ENCODE measurements at regions not wholly inside any gene's neighbourhood (a gene's known extent, or its start where the extent isn't known, plus 50 kb on each side); places are given as distances from the start of the nearest gene placed in this dataset.

GRCh38 chr9:118003240-118003639 lies 299.0 kb downstream of the TLR4 start:
- intact Hi-C loops (cut with micrococcal nuclease) = no loop called here
- Mint-ChIP-seq H3K9me3 (peaks cover 0 to 8% (median 1%) of the 10 kb centered on the region in 11 donors), H3K36me3 (no peaks in the 10 kb centered on the region), H3K27me3 (peaks cover 0 to 20% (median 0%) of the 10 kb centered on the region in 5 donors), H3K4me1 (peaks cover 0 to 1% (median 0%) of the 10 kb centered on the region in 7 donors), H3K4me3 (no peak overlapping the region), H3K27ac (no peak overlapping the region)
- no peaks in the 10 kb centered on the region for H3K36me3 ChIP-seq (ENCODE audit: control insufficient read depth in 2 of 3, insufficient read depth in 3 of 3, low read length in 3 of 3)
- no peak for DNase-seq
- CTCF ChIA-PET = no interaction called here
- H3K4me3 ChIP-seq (ENCODE audit: low read length) = no peak overlapping the region
- H3K9me3 ChIP-seq (ENCODE audit: control insufficient read depth in 2 of 3, low read length in 3 of 3) = no peaks in the 10 kb centered on the region
- ATAC-seq = no peak
- no peaks in the 10 kb centered on the region for H3K4me1 ChIP-seq (ENCODE audit: control insufficient read depth in 2 of 2, insufficient read depth in 2 of 2, low read length in 2 of 2)
- H3K27me3 ChIP-seq (ENCODE audit: control insufficient read depth in 2 of 2, insufficient read depth in 2 of 2, low read length in 2 of 2) = no peaks in the 10 kb centered on the region
- no peak overlapping the region for H3K27ac ChIP-seq (ENCODE audit: low read depth, low read length)
- POLR2A ChIA-PET = no interaction called here

DNA sequence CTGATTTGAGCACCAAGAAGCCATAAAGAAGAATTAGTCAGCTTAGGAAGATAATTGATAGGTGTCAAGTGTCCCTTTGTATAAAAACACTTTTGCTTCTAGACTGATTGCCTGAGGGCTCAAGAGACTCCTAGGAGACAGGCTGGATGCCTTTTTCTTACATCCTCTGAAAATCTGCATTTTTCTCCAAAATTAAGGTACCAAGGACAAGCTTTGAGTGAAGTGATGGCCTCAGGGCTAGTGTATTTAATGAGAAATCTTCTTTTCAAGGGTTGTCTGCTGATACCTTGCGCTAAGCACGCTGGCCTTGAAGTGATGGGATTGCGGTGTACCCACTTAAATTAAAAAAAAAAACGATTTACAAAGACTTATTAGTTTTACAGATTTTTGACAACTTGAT lies 304.0 kb downstream of the TLR4 start:
- Mint-ChIP-seq H3K27ac (no peak overlapping the region), H3K4me1 (peaks cover 0 to 1% (median 0%) of the 10 kb centered on the region in 7 donors), H3K4me3 (no peak overlapping the region), H3K27me3 (peaks cover 0 to 18% (median 5%) of the 10 kb centered on the region in 5 donors), H3K36me3 (no peaks in the 10 kb centered on the region), H3K9me3 (peaks cover 0 to 6% (median 1%) of the 10 kb centered on the region in 11 donors)
- no peaks in the 10 kb centered on the region for H3K27me3 ChIP-seq (ENCODE audit: control insufficient read depth in 2 of 2, insufficient read depth in 2 of 2, low read length in 2 of 2)
- POLR2A ChIA-PET = no interaction called here
- H3K4me1 ChIP-seq (ENCODE audit: control insufficient read depth in 2 of 2, insufficient read depth in 2 of 2, low read length in 2 of 2) = no peaks in the 10 kb centered on the region
- no peaks in the 10 kb centered on the region for H3K36me3 ChIP-seq (ENCODE audit: control insufficient read depth in 2 of 3, insufficient read depth in 3 of 3, low read length in 3 of 3)
- H3K4me3 ChIP-seq (ENCODE audit: low read length) = no peak overlapping the region
- intact Hi-C loops (cut with micrococcal nuclease) = no loop called here
- ATAC-seq = no peak
- CTCF ChIA-PET = no interaction called here
- no peak overlapping the region for H3K27ac ChIP-seq (ENCODE audit: low read depth, low read length)
- DNase-seq = no peak
- no peaks in the 10 kb centered on the region for H3K9me3 ChIP-seq (ENCODE audit: control insufficient read depth in 2 of 3, low read length in 3 of 3)

- Mint-ChIP-seq H3K27ac (no peak overlapping the region), H3K9me3 (peaks cover 0 to 6% (median 1%) of the 10 kb centered on the region in 11 donors), H3K4me1 (peaks cover 0 to 1% (median 0%) of the 10 kb centered on the region in 7 donors), H3K4me3 (no peak overlapping the region), H3K36me3 (no peaks in the 10 kb centered on the region), H3K27me3 (peaks cover 0 to 18% (median 5%) of the 10 kb centered on the region in 5 donors)
- intact Hi-C loops (cut with micrococcal nuclease) = no loop called here
- Histone ChIP-seq H3K36me3 (ENCODE audit: control insufficient read depth in 2 of 3, insufficient read depth in 3 of 3, low read length in 3 of 3) (no peaks in the 10 kb centered on the region), H3K4me3 (ENCODE audit: low read length) (no peak overlapping the region), H3K27ac (ENCODE audit: low read depth, low read length) (no peak overlapping the region), H3K27me3 (ENCODE audit: control insufficient read depth in 2 of 2, insufficient read depth in 2 of 2, low read length in 2 of 2) (no peaks in the 10 kb centered on the region), H3K4me1 (ENCODE audit: control insufficient read depth in 2 of 2, insufficient read depth in 2 of 2, low read length in 2 of 2) (no peaks in the 10 kb centered on the region), H3K9me3 (ENCODE audit: control insufficient read depth in 2 of 3, low read length in 3 of 3) (no peaks in the 10 kb centered on the region)
- CTCF ChIA-PET = no interaction called here
- no peak for ATAC-seq
- POLR2A ChIA-PET = no interaction called here
- DNase-seq = no peak
Measured at GRCh38 chr9:118009614-118010013, 305.4 kb downstream of the TLR4 start.

DNA sequence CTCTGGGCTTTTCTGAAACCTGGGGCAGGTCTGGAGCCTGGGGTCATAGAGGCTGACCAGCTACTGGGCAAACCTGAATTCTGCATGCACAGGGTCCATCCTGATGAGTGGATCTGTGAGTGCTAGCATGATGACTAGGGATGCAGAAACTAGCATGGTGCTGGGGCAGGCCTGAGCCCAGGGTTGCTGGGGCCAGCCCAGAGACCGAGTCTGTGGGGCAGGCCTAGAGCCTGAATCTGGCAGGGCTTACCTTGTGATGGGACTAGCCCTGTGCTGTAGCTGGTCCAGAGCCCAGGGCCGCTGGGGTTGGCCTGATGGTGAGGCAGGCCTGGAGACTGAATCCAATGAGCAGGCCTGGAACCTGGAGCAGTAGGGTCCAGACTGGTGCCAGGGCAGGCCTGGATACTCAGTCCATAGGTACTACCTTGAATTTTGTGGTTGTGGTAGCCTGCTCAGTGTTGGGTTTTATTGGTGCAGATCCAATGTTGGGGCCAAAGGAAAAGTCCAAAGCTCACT lies 313.5 kb downstream of the TLR4 start:
- H3K4me1 Mint-ChIP-seq = peaks cover 0 to 1% (median 0%) of the 10 kb centered on the region in 7 donors
- H3K27me3 Mint-ChIP-seq = peaks cover 0 to 10% (median 0%) of the 10 kb centered on the region in 5 donors
- DNase-seq (no peak), ATAC-seq (no peak)
- H3K27ac Mint-ChIP-seq = no peak overlapping the region
- H3K9me3 Mint-ChIP-seq = peaks cover 0 to 18% (median 4%) of the 10 kb centered on the region in 11 donors
- H3K4me3 Mint-ChIP-seq = no peak overlapping the region
- peaks cover 0 to 3% (median 0%) of the 10 kb centered on the region in 5 donors for H3K36me3 Mint-ChIP-seq
- intact Hi-C loops (cut with micrococcal nuclease) = no loop called here
- no peaks in the 10 kb centered on the region for H3K9me3 ChIP-seq (ENCODE audit: control insufficient read depth in 2 of 3, low read length in 3 of 3)
- H3K4me3 ChIP-seq (ENCODE audit: low read length) = no peak overlapping the region
- POLR2A ChIA-PET = no interaction called here
- no peak overlapping the region for H3K27ac ChIP-seq (ENCODE audit: low read depth, low read length)
- H3K27me3 ChIP-seq (ENCODE audit: control insufficient read depth in 2 of 2, insufficient read depth in 2 of 2, low read length in 2 of 2) = no peaks in the 10 kb centered on the region
- CTCF ChIA-PET = no interaction called here
- no peaks in the 10 kb centered on the region for H3K4me1 ChIP-seq (ENCODE audit: control insufficient read depth in 2 of 2, insufficient read depth in 2 of 2, low read length in 2 of 2)
- no peaks in the 10 kb centered on the region for H3K36me3 ChIP-seq (ENCODE audit: control insufficient read depth in 2 of 3, insufficient read depth in 3 of 3, low read length in 3 of 3)

DNA sequence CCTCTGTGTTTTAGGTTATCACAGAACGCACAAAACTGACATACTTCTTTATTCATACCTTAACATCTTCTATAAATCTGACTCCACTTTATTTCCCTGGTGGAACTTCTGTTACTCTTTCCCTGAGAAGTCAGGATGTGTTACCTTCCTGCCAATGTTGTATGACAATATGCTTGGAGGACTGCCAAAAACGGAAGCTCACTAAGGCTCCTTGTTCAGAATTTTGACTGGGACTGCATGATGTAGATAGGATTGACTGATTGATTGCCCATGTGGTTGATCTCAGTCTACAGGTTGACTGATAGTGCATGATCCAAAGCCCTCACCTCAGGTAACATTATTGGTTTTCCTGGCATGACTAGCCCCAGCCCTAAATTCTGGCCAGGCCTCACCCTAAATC lies 319.4 kb downstream of the TLR4 start:
- CTCF ChIA-PET = no interaction called here
- no peak overlapping the region for H3K27ac ChIP-seq (ENCODE audit: low read depth, low read length)
- ATAC-seq = no peak

DNA sequence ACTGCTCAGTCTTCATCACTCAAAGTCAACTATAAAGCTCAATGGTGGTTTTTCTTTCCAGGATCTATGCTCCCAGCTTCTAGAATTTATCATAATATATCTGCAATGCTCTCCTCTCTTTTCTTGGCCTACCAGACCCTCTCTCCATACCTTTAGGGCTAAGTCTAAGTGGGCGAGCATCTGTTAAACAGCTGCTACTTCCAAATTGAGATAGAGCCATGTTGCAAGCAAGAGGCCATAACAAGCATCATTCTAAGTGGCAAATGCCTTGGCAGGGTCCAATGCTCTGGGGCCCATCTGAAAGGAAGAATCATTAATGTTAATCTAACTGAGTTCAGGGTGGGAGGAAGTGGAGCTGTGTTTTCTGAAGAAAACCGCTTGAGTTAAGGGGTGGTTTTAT lies 324.0 kb downstream of the TLR4 start:
- no peaks in the 10 kb centered on the region for H3K27me3 ChIP-seq (ENCODE audit: control insufficient read depth in 2 of 2, insufficient read depth in 2 of 2, low read length in 2 of 2)
- H3K36me3 ChIP-seq (ENCODE audit: control insufficient read depth in 2 of 3, insufficient read depth in 3 of 3, low read length in 3 of 3) = no peaks in the 10 kb centered on the region
- H3K4me1 ChIP-seq (ENCODE audit: control insufficient read depth in 2 of 2, insufficient read depth in 2 of 2, low read length in 2 of 2) = no peaks in the 10 kb centered on the region
- Mint-ChIP-seq H3K27me3 (peaks cover 0 to 20% (median 7%) of the 10 kb centered on the region in 5 donors), H3K4me3 (no peak overlapping the region), H3K4me1 (peaks cover 0 to 1% (median 0%) of the 10 kb centered on the region in 7 donors), H3K27ac (no peak overlapping the region), H3K36me3 (peaks cover 0 to 4% (median 0%) of the 10 kb centered on the region in 5 donors), H3K9me3 (peaks cover 0 to 11% (median 2%) of the 10 kb centered on the region in 11 donors)
- no peak overlapping the region for H3K27ac ChIP-seq (ENCODE audit: low read depth, low read length)
- intact Hi-C loops (cut with micrococcal nuclease) = no loop called here
- no peaks in the 10 kb centered on the region for H3K9me3 ChIP-seq (ENCODE audit: control insufficient read depth in 2 of 3, low read length in 3 of 3)
- DNase-seq = no peak
- no peak for ATAC-seq
- ChIA-PET POLR2A (no interaction called here), CTCF (no interaction called here)
- H3K4me3 ChIP-seq (ENCODE audit: low read length) = no peak overlapping the region

More for the DNA sequence above, 319.4 kb downstream of the TLR4 start:
- Mint-ChIP-seq H3K4me1 (no peaks in the 10 kb centered on the region), H3K27me3 (peaks cover 0 to 11% (median 0%) of the 10 kb centered on the region in 5 donors), H3K36me3 (no peaks in the 10 kb centered on the region), H3K9me3 (peaks cover 0 to 3% (median 0%) of the 10 kb centered on the region in 11 donors), H3K4me3 (no peak overlapping the region), H3K27ac (no peak overlapping the region)
- no peaks in the 10 kb centered on the region for H3K27me3 ChIP-seq (ENCODE audit: control insufficient read depth in 2 of 2, insufficient read depth in 2 of 2, low read length in 2 of 2)
- POLR2A ChIA-PET = no interaction called here
- intact Hi-C loops (cut with micrococcal nuclease) = no loop called here
- no peaks in the 10 kb centered on the region for H3K4me1 ChIP-seq (ENCODE audit: control insufficient read depth in 2 of 2, insufficient read depth in 2 of 2, low read length in 2 of 2)
- no peak for DNase-seq
- no peak overlapping the region for H3K4me3 ChIP-seq (ENCODE audit: low read length)
- H3K36me3 ChIP-seq (ENCODE audit: control insufficient read depth in 2 of 3, insufficient read depth in 3 of 3, low read length in 3 of 3) = no peaks in the 10 kb centered on the region
- no peaks in the 10 kb centered on the region for H3K9me3 ChIP-seq (ENCODE audit: control insufficient read depth in 2 of 3, low read length in 3 of 3)

- no peak overlapping the region for H3K4me3 ChIP-seq (ENCODE audit: low read length)
- Mint-ChIP-seq H3K36me3 (peaks cover 0 to 4% (median 0%) of the 10 kb centered on the region in 5 donors), H3K27ac (no peak overlapping the region), H3K4me3 (no peak overlapping the region), H3K9me3 (peaks cover 0 to 17% (median 2%) of the 10 kb centered on the region in 11 donors), H3K27me3 (peaks cover 0 to 23% (median 7%) of the 10 kb centered on the region in 5 donors), H3K4me1 (peaks cover 0 to 1% (median 0%) of the 10 kb centered on the region in 7 donors)
- ChIA-PET POLR2A (no interaction called here), CTCF (no interaction called here)
- DNase-seq (no peak), ATAC-seq (no peak)
- H3K27ac ChIP-seq (ENCODE audit: low read depth, low read length) = no peak overlapping the region
- intact Hi-C loops (cut with micrococcal nuclease) = no loop called here
- H3K27me3 ChIP-seq (ENCODE audit: control insufficient read depth in 2 of 2, insufficient read depth in 2 of 2, low read length in 2 of 2) = no peaks in the 10 kb centered on the region
- no peaks in the 10 kb centered on the region for H3K4me1 ChIP-seq (ENCODE audit: control insufficient read depth in 2 of 2, insufficient read depth in 2 of 2, low read length in 2 of 2)
- H3K36me3 ChIP-seq (ENCODE audit: control insufficient read depth in 2 of 3, insufficient read depth in 3 of 3, low read length in 3 of 3) = no peaks in the 10 kb centered on the region
- no peaks in the 10 kb centered on the region for H3K9me3 ChIP-seq (ENCODE audit: control insufficient read depth in 2 of 3, low read length in 3 of 3)
Measured at GRCh38 chr9:118029425-118029824, 325.2 kb downstream of the TLR4 start.

All from naive thymus-derived CD4-positive, alpha-beta T cell (primary cell).